Breast epithelium (tissue), 3 donors: ENCODE measurements at regions not wholly inside any gene's neighbourhood (a gene's known extent, or its start where the extent isn't known, plus 50 kb on each side); places are given as distances from the start of the nearest gene placed in this dataset.

Experiments used
- CTCF ChIP-seq, 3 donors: fragments of 450-650 bp; IDR thresholded peaks; one replicate each; pipeline ENCODE4 v1.5.1; 2016 to 2017; ENCODE audit warnings: antibody characterized with exemption in 3 of 3, mild to moderate bottlenecking in 3 of 3, moderate library complexity in 3 of 3
- POLR2AphosphoS5 ChIP-seq, 3 donors: sonication (generic); formaldehyde crosslinking; IDR thresholded peaks; one replicate each; pipeline ENCODE4 v1.6.1; 2017; ENCODE audit warnings: antibody characterized with exemption in 3 of 3

DNA sequence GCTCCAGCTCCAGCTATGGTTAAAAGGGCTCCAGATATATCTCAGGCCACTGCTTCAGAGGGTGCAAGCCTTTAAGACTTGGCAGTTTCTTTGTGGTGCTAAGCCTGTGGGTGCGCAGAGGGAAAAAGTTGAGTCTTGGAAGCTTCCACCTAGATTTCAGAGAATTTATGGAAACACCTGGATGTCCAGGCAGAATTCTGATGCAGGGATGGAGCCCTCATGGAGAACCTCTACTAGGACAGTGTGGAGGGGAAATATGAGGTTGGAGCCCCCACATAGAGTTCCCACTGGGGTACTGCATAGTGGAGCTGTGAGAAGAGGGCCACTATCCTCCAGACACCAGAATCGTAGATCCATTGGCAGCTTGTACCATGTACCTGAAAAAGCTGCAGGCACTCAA lies 69.9 kb downstream of the SDR9C7 start:
- TF ChIP-seq CTCF (IDR thresholded peaks at IDR 0.05) (no peak), POLR2AphosphoS5 (IDR thresholded peaks at IDR 0.05) (no peak)
